ENCODE measurements at regions not wholly inside any gene's neighbourhood (a gene's known extent, or its start where the extent isn't known, plus 50 kb on each side); places are given as distances from the start of the nearest gene placed in this dataset.

- no peak overlapping the region for H3K4me3 ChIP-seq (ENCODE audit: low read length)
- DNase-seq = no peak
- no peak overlapping the region for H3K4me2 ChIP-seq (ENCODE audit: low read depth, low read length, poor library complexity, severe bottlenecking)
- no peaks in the 10 kb centered on the region for H3K9me2 ChIP-seq (replicated peaks; ENCODE audit: insufficient read depth, low read length)
- H4K20me1 ChIP-seq (ENCODE audit: insufficient read depth, low read depth, low read length) = no peaks in the 10 kb centered on the region
- no peak overlapping the region for H3K9ac ChIP-seq (ENCODE audit: low read length)
- H3K9me3 ChIP-seq (ENCODE audit: low read length) = no peaks in the 10 kb centered on the region
- no peaks in the 10 kb centered on the region for H3K79me2 ChIP-seq (ENCODE audit: low read length)
- no peaks in the 10 kb centered on the region for H3K4me1 ChIP-seq (ENCODE audit: low read length)
- H2AFZ ChIP-seq (ENCODE audit: low read length) = no peak overlapping the region
- H3K36me3 ChIP-seq (ENCODE audit: insufficient read depth, low read length) = no peaks in the 10 kb centered on the region
- no peak overlapping the region for H3K27ac ChIP-seq (ENCODE audit: low read length)
- no peaks in the 10 kb centered on the region for H3K27me3 ChIP-seq (ENCODE audit: low read length)
Observed at GRCh38 chr9:134555094-134555650, 86.4 kb upstream of the COL5A1 start.

GRCh38 chr9:134556531-134557068 lies 85.0 kb upstream of the COL5A1 start:
- no peaks in the 10 kb centered on the region for H3K36me3 ChIP-seq (ENCODE audit: insufficient read depth, low read length)
- no peaks in the 10 kb centered on the region for H3K4me1 ChIP-seq (ENCODE audit: low read length)
- no peak for DNase-seq
- no peaks in the 10 kb centered on the region for H3K9me2 ChIP-seq (replicated peaks; ENCODE audit: insufficient read depth, low read length)
- H3K9ac ChIP-seq (ENCODE audit: low read length) = no peak overlapping the region
- no peaks in the 10 kb centered on the region for H4K20me1 ChIP-seq (ENCODE audit: insufficient read depth, low read depth, low read length)
- no peaks in the 10 kb centered on the region for H3K27me3 ChIP-seq (ENCODE audit: low read length)
- no peak overlapping the region for H3K4me2 ChIP-seq (ENCODE audit: low read depth, low read length, poor library complexity, severe bottlenecking)
- H3K79me2 ChIP-seq (ENCODE audit: low read length) = no peaks in the 10 kb centered on the region
- no peaks in the 10 kb centered on the region for H3K9me3 ChIP-seq (ENCODE audit: low read length)
- H2AFZ ChIP-seq (ENCODE audit: low read length) = no peak overlapping the region
- no peak overlapping the region for H3K27ac ChIP-seq (ENCODE audit: low read length)
- no peak overlapping the region for H3K4me3 ChIP-seq (ENCODE audit: low read length)

GRCh38 chr9:134557331-134557730 lies 84.3 kb upstream of the COL5A1 start:
- Histone ChIP-seq H4K20me1 (ENCODE audit: insufficient read depth, low read depth, low read length) (no peaks in the 10 kb centered on the region), H3K9me2 (replicated peaks; ENCODE audit: insufficient read depth, low read length) (no peaks in the 10 kb centered on the region), H3K36me3 (ENCODE audit: insufficient read depth, low read length) (no peaks in the 10 kb centered on the region), H3K4me2 (ENCODE audit: low read depth, low read length, poor library complexity, severe bottlenecking) (no peak overlapping the region), H2AFZ (ENCODE audit: low read length) (no peak overlapping the region), H3K9ac (ENCODE audit: low read length) (no peak overlapping the region), H3K9me3 (ENCODE audit: low read length) (no peaks in the 10 kb centered on the region), H3K4me3 (ENCODE audit: low read length) (no peak overlapping the region), H3K27me3 (ENCODE audit: low read length) (no peaks in the 10 kb centered on the region), H3K4me1 (ENCODE audit: low read length) (no peaks in the 10 kb centered on the region), H3K27ac (ENCODE audit: low read length) (no peak overlapping the region), H3K79me2 (ENCODE audit: low read length) (no peaks in the 10 kb centered on the region)
- no peak for DNase-seq

GRCh38 chr9:134558124-134558905 lies 83.3 kb upstream of the COL5A1 start:
- Histone ChIP-seq H4K20me1 (ENCODE audit: insufficient read depth, low read depth, low read length) (no peaks in the 10 kb centered on the region), H3K4me3 (ENCODE audit: low read length) (no peak overlapping the region), H3K9me2 (replicated peaks; ENCODE audit: insufficient read depth, low read length) (no peaks in the 10 kb centered on the region), H3K27me3 (ENCODE audit: low read length) (no peaks in the 10 kb centered on the region), H3K27ac (ENCODE audit: low read length) (no peak overlapping the region), H3K9ac (ENCODE audit: low read length) (no peak overlapping the region), H3K4me1 (ENCODE audit: low read length) (no peaks in the 10 kb centered on the region), H3K79me2 (ENCODE audit: low read length) (no peaks in the 10 kb centered on the region), H3K9me3 (ENCODE audit: low read length) (no peaks in the 10 kb centered on the region), H2AFZ (ENCODE audit: low read length) (no peak overlapping the region), H3K4me2 (ENCODE audit: low read depth, low read length, poor library complexity, severe bottlenecking) (no peak overlapping the region), H3K36me3 (ENCODE audit: insufficient read depth, low read length) (no peaks in the 10 kb centered on the region)
- no peak for DNase-seq

GRCh38 chr9:134559013-134559412 lies 82.6 kb upstream of the COL5A1 start:
- Histone ChIP-seq H2AFZ (ENCODE audit: low read length) (no peak overlapping the region), H3K36me3 (ENCODE audit: insufficient read depth, low read length) (no peaks in the 10 kb centered on the region), H3K27me3 (ENCODE audit: low read length) (no peaks in the 10 kb centered on the region), H3K9me2 (replicated peaks; ENCODE audit: insufficient read depth, low read length) (no peaks in the 10 kb centered on the region), H3K27ac (ENCODE audit: low read length) (no peak overlapping the region), H3K4me1 (ENCODE audit: low read length) (no peaks in the 10 kb centered on the region), H3K9me3 (ENCODE audit: low read length) (no peaks in the 10 kb centered on the region), H3K4me2 (ENCODE audit: low read depth, low read length, poor library complexity, severe bottlenecking) (no peak overlapping the region), H3K79me2 (ENCODE audit: low read length) (no peaks in the 10 kb centered on the region), H3K4me3 (ENCODE audit: low read length) (no peak overlapping the region), H3K9ac (ENCODE audit: low read length) (no peak overlapping the region), H4K20me1 (ENCODE audit: insufficient read depth, low read depth, low read length) (no peaks in the 10 kb centered on the region)
- no peak for DNase-seq

- no peaks in the 10 kb centered on the region for H3K9me2 ChIP-seq (replicated peaks; ENCODE audit: insufficient read depth, low read length)
- no peak overlapping the region for H3K27ac ChIP-seq (ENCODE audit: low read length)
- H3K4me2 ChIP-seq (ENCODE audit: low read depth, low read length, poor library complexity, severe bottlenecking) = no peak overlapping the region
Observed at GRCh38 chr9:134560206-134560605, 81.4 kb upstream of the COL5A1 start.

GRCh38 chr9:134560654-134561053 lies 80.9 kb upstream of the COL5A1 start:
- no peaks in the 10 kb centered on the region for H3K79me2 ChIP-seq (ENCODE audit: low read length)

More at GRCh38 chr9:134560206-134560605, 81.4 kb upstream of the COL5A1 start:
- Histone ChIP-seq H4K20me1 (ENCODE audit: insufficient read depth, low read depth, low read length) (no peaks in the 10 kb centered on the region), H3K79me2 (ENCODE audit: low read length) (no peaks in the 10 kb centered on the region), H2AFZ (ENCODE audit: low read length) (no peak overlapping the region), H3K4me3 (ENCODE audit: low read length) (no peak overlapping the region), H3K9ac (ENCODE audit: low read length) (no peak overlapping the region), H3K9me3 (ENCODE audit: low read length) (no peaks in the 10 kb centered on the region), H3K27me3 (ENCODE audit: low read length) (no peaks in the 10 kb centered on the region), H3K36me3 (ENCODE audit: insufficient read depth, low read length) (no peaks in the 10 kb centered on the region), H3K4me1 (ENCODE audit: low read length) (no peaks in the 10 kb centered on the region)
- no peak for DNase-seq

GRCh38 chr9:134561427-134562145 lies 80.0 kb upstream of the COL5A1 start:
- Histone ChIP-seq H3K9me3 (ENCODE audit: low read length) (no peaks in the 10 kb centered on the region), H3K79me2 (ENCODE audit: low read length) (no peaks in the 10 kb centered on the region), H3K27me3 (ENCODE audit: low read length) (no peaks in the 10 kb centered on the region), H2AFZ (ENCODE audit: low read length) (no peak overlapping the region), H3K4me3 (ENCODE audit: low read length) (no peak overlapping the region), H3K9ac (ENCODE audit: low read length) (no peak overlapping the region), H3K27ac (ENCODE audit: low read length) (no peak overlapping the region), H4K20me1 (ENCODE audit: insufficient read depth, low read depth, low read length) (no peaks in the 10 kb centered on the region), H3K4me2 (ENCODE audit: low read depth, low read length, poor library complexity, severe bottlenecking) (no peak overlapping the region), H3K4me1 (ENCODE audit: low read length) (no peaks in the 10 kb centered on the region), H3K9me2 (replicated peaks; ENCODE audit: insufficient read depth, low read length) (no peaks in the 10 kb centered on the region), H3K36me3 (ENCODE audit: insufficient read depth, low read length) (no peaks in the 10 kb centered on the region)
- no peak for DNase-seq

More at GRCh38 chr9:134560654-134561053, 80.9 kb upstream of the COL5A1 start:
- H3K4me1 ChIP-seq (ENCODE audit: low read length) = no peaks in the 10 kb centered on the region
- H3K9me3 ChIP-seq (ENCODE audit: low read length) = no peaks in the 10 kb centered on the region
- no peak overlapping the region for H3K9ac ChIP-seq (ENCODE audit: low read length)
- no peak overlapping the region for H3K27ac ChIP-seq (ENCODE audit: low read length)
- no peaks in the 10 kb centered on the region for H3K9me2 ChIP-seq (replicated peaks; ENCODE audit: insufficient read depth, low read length)
- H3K36me3 ChIP-seq (ENCODE audit: insufficient read depth, low read length) = no peaks in the 10 kb centered on the region
- H3K4me2 ChIP-seq (ENCODE audit: low read depth, low read length, poor library complexity, severe bottlenecking) = no peak overlapping the region
- H3K4me3 ChIP-seq (ENCODE audit: low read length) = no peak overlapping the region
- no peaks in the 10 kb centered on the region for H4K20me1 ChIP-seq (ENCODE audit: insufficient read depth, low read depth, low read length)
- no peaks in the 10 kb centered on the region for H3K27me3 ChIP-seq (ENCODE audit: low read length)
- no peak for DNase-seq
- no peak overlapping the region for H2AFZ ChIP-seq (ENCODE audit: low read length)

All from Karpas-422 (cell line).